ENCODE measurements at regions not wholly inside any gene's neighbourhood (a gene's known extent, or its start where the extent isn't known, plus 50 kb on each side); places are given as distances from the start of the nearest gene placed in this dataset.

GRCh38 chr17:63366241-63366566 lies 79.9 kb downstream of the CYB561 start:
- no peak overlapping the region for H3K4me3 ChIP-seq (ENCODE audit: low read length)
- H3K9me3 ChIP-seq (ENCODE audit: insufficient read depth, low read length), result no peaks in the 10 kb centered on the region
- no peak overlapping the region for H3K4me2 ChIP-seq (ENCODE audit: low read length)
- no peak overlapping the region for H3K9ac ChIP-seq (ENCODE audit: low read length)
- no peak overlapping the region for H3K27ac ChIP-seq (ENCODE audit: low read length)
- no peak overlapping the region for H2AFZ ChIP-seq (ENCODE audit: low read depth, low read length)
- peaks cover 11% of the 10 kb centered on the region for H3K4me1 ChIP-seq (ENCODE audit: low read length)
- no peaks in the 10 kb centered on the region for H3K36me3 ChIP-seq (replicated peaks; ENCODE audit: low read depth, low read length)
- no peaks in the 10 kb centered on the region for H4K20me1 ChIP-seq (ENCODE audit: insufficient read depth, low read length)
- H3K27me3 ChIP-seq (ENCODE audit: low read depth, low read length), result no peaks in the 10 kb centered on the region
- TF ChIP-seq CTCF (IDR thresholded peaks at IDR 0.05; ENCODE audit: low read depth, low read length), result no peak
- TF ChIP-seq EZH2phosphoT487 (IDR thresholded peaks at IDR 0.05; ENCODE audit: low read depth), result no peak
- H3K79me2 ChIP-seq (ENCODE audit: low read length), result no peaks in the 10 kb centered on the region

GRCh38 chr17:63369233-63369632 lies 76.9 kb downstream of the CYB561 start:
- Histone ChIP-seq H3K9ac (ENCODE audit: low read length) (no peak overlapping the region), H2AFZ (ENCODE audit: low read depth, low read length) (no peak overlapping the region), H3K79me2 (ENCODE audit: low read length) (no peaks in the 10 kb centered on the region), H3K36me3 (replicated peaks; ENCODE audit: low read depth, low read length) (no peaks in the 10 kb centered on the region), H3K9me3 (ENCODE audit: insufficient read depth, low read length) (no peaks in the 10 kb centered on the region), H3K27me3 (ENCODE audit: low read depth, low read length) (no peaks in the 10 kb centered on the region), H3K27ac (ENCODE audit: low read length) (no peak overlapping the region), H3K4me2 (ENCODE audit: low read length) (no peak overlapping the region), H3K4me1 (ENCODE audit: low read length) (peaks cover 11% of the 10 kb centered on the region), H4K20me1 (ENCODE audit: insufficient read depth, low read length) (no peaks in the 10 kb centered on the region), H3K4me3 (ENCODE audit: low read length) (no peak overlapping the region)
- TF ChIP-seq CTCF (IDR thresholded peaks at IDR 0.05; ENCODE audit: low read depth, low read length) (no peak), EZH2phosphoT487 (IDR thresholded peaks at IDR 0.05; ENCODE audit: low read depth) (no peak)

GRCh38 chr17:63370696-63371095 lies 75.4 kb downstream of the CYB561 start:
- no peaks in the 10 kb centered on the region for H3K79me2 ChIP-seq (ENCODE audit: low read length)
- H3K9me3 ChIP-seq (ENCODE audit: insufficient read depth, low read length), result no peaks in the 10 kb centered on the region
- H3K9ac ChIP-seq (ENCODE audit: low read length), result no peak overlapping the region
- H3K27me3 ChIP-seq (ENCODE audit: low read depth, low read length), result no peaks in the 10 kb centered on the region
- H3K27ac ChIP-seq (ENCODE audit: low read length), result no peak overlapping the region
- no peak overlapping the region for H3K4me2 ChIP-seq (ENCODE audit: low read length)
- peaks cover 11% of the 10 kb centered on the region for H3K4me1 ChIP-seq (ENCODE audit: low read length)
- H4K20me1 ChIP-seq (ENCODE audit: insufficient read depth, low read length), result no peaks in the 10 kb centered on the region
- TF ChIP-seq EZH2phosphoT487 (IDR thresholded peaks at IDR 0.05; ENCODE audit: low read depth) (no peak), CTCF (IDR thresholded peaks at IDR 0.05; ENCODE audit: low read depth, low read length) (no peak)
- no peaks in the 10 kb centered on the region for H3K36me3 ChIP-seq (replicated peaks; ENCODE audit: low read depth, low read length)
- no peak overlapping the region for H2AFZ ChIP-seq (ENCODE audit: low read depth, low read length)
- H3K4me3 ChIP-seq (ENCODE audit: low read length), result no peak overlapping the region

GRCh38 chr17:63376949-63377348 lies 69.2 kb downstream of the CYB561 start:
- H3K4me2 ChIP-seq (ENCODE audit: low read length), result no peak overlapping the region
- H3K9me3 ChIP-seq (ENCODE audit: insufficient read depth, low read length), result peaks cover 8% of the 10 kb centered on the region
- H3K36me3 ChIP-seq (replicated peaks; ENCODE audit: low read depth, low read length), result no peaks in the 10 kb centered on the region
- H3K27me3 ChIP-seq (ENCODE audit: low read depth, low read length), result no peaks in the 10 kb centered on the region
- no peak overlapping the region for H3K4me3 ChIP-seq (ENCODE audit: low read length)
- H2AFZ ChIP-seq (ENCODE audit: low read depth, low read length), result no peak overlapping the region
- H3K27ac ChIP-seq (ENCODE audit: low read length), result no peak overlapping the region
- no peaks in the 10 kb centered on the region for H3K79me2 ChIP-seq (ENCODE audit: low read length)
- TF ChIP-seq EZH2phosphoT487 (IDR thresholded peaks at IDR 0.05; ENCODE audit: low read depth) (no peak), CTCF (IDR thresholded peaks at IDR 0.05; ENCODE audit: low read depth, low read length) (no peak)
- H3K9ac ChIP-seq (ENCODE audit: low read length), result no peak overlapping the region
- H3K4me1 ChIP-seq (ENCODE audit: low read length), result no peaks in the 10 kb centered on the region
- no peaks in the 10 kb centered on the region for H4K20me1 ChIP-seq (ENCODE audit: insufficient read depth, low read length)

Data from OCI-LY3 (cell line).